Left renal pelvis (tissue), 4 donors: ENCODE measurements at regions not wholly inside any gene's neighbourhood (a gene's known extent, or its start where the extent isn't known, plus 50 kb on each side); places are given as distances from the start of the nearest gene placed in this dataset.

ENCODE experiments used
- DNase-seq, 4 donors: peaks; one replicate each; pipeline ENCODE4 v3.0.0-alpha.2; 2013; ENCODE audit warnings: low read depth in 4 of 4, low spot score in 3 of 4

- no peak for DNase-seq
Observed at GRCh38 chr11:116488836-116489389, 283.9 kb downstream of the BUD13 start.

GRCh38 chr11:116485425-116485824, 287.4 kb downstream of the BUD13 start:
- no peak for DNase-seq

- DNase-seq = no peak
Observed at GRCh38 chr11:116482716-116483115, 290.1 kb downstream of the BUD13 start.

- DNase-seq = no peak
Observed at GRCh38 chr11:116481126-116481675, 291.6 kb downstream of the BUD13 start.

GRCh38 chr11:116478669-116479668, 293.8 kb downstream of the BUD13 start:
- DNase-seq = no peak

- DNase-seq = no peak
Observed at GRCh38 chr11:116478205-116478604, 294.6 kb downstream of the BUD13 start.

- DNase-seq = no peak
Observed at GRCh38 chr11:116473790-116474346, 298.9 kb downstream of the BUD13 start.

GRCh38 chr11:116473206-116473769, 299.5 kb downstream of the BUD13 start:
- no peak for DNase-seq

- DNase-seq = peak in 1 of 4 donors; percentile 29
Observed at GRCh38 chr11:116472651-116473050, 300.1 kb downstream of the BUD13 start.

- DNase-seq = no peak
Observed at GRCh38 chr11:116471608-116472256, 301.1 kb downstream of the BUD13 start.

GRCh38 chr11:116468699-116469098, 304.1 kb downstream of the BUD13 start:
- no peak for DNase-seq

GRCh38 chr11:116467823-116468222, 305.0 kb downstream of the BUD13 start:
- DNase-seq = no peak

- DNase-seq = no peak
Observed at GRCh38 chr11:116466801-116467200, 306.0 kb downstream of the BUD13 start.

GRCh38 chr11:116466191-116466590, 306.6 kb downstream of the BUD13 start:
- no peak for DNase-seq

GRCh38 chr11:116465056-116465455, 307.7 kb downstream of the BUD13 start:
- no peak for DNase-seq

GRCh38 chr11:116461789-116462188, 311.0 kb downstream of the BUD13 start:
- DNase-seq = no peak

GRCh38 chr11:116460156-116460920, 312.4 kb downstream of the BUD13 start:
- no peak for DNase-seq

GRCh38 chr11:116459185-116460045, 313.4 kb downstream of the BUD13 start:
- DNase-seq = no peak

- DNase-seq = no peak
Observed at GRCh38 chr11:116458546-116458945, 314.2 kb downstream of the BUD13 start.
